GM12873 (cell line): ENCODE measurements at regions not wholly inside any gene's neighbourhood (a gene's known extent, or its start where the extent isn't known, plus 50 kb on each side); places are given as distances from the start of the nearest gene placed in this dataset.
A peak's percentile ranks its signal among the peaks of the same experiment; 100 is the strongest.

Source experiments
- TF ChIP-seq, protein P1 (sequence below): IDR thresholded peaks from 2 replicates; pipeline ENCODE4 v1.5.1; 2012; ENCODE audit warnings: low read depth, mild to moderate bottlenecking, moderate library complexity, low read length, control low read depth; ENCODE audit not compliant: insufficient read depth; ENCODE audit errors: missing control alignments

DNA sequence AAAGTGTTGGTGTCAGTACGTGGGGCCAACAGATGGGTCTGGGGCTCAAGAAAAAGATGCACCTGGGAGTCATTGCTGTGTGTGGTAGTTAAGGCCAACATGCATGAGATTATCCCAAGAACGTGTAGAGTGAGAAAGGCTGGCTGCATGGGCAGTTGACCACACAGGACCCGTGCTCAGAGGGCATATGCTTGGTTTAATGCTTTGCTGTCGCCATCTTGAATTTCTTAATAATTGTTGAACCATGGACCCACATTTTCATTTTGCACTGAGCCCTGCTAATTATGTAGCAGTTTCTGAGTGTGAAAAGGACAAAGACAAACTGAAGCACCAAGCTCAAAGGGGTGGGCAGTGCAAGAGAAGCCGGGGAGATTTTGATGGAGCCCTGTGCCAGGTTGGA is 148.1 kb downstream of the CYP26B1 start:
- TF ChIP-seq, protein P1, sequence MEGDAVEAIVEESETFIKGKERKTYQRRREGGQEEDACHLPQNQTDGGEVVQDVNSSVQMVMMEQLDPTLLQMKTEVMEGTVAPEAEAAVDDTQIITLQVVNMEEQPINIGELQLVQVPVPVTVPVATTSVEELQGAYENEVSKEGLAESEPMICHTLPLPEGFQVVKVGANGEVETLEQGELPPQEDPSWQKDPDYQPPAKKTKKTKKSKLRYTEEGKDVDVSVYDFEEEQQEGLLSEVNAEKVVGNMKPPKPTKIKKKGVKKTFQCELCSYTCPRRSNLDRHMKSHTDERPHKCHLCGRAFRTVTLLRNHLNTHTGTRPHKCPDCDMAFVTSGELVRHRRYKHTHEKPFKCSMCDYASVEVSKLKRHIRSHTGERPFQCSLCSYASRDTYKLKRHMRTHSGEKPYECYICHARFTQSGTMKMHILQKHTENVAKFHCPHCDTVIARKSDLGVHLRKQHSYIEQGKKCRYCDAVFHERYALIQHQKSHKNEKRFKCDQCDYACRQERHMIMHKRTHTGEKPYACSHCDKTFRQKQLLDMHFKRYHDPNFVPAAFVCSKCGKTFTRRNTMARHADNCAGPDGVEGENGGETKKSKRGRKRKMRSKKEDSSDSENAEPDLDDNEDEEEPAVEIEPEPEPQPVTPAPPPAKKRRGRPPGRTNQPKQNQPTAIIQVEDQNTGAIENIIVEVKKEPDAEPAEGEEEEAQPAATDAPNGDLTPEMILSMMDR: no peak

GRCh38 chr2:71997843-71998242 is 149.8 kb downstream of the CYP26B1 start:
- TF ChIP-seq, protein P1: no peak

GRCh38 chr2:71995067-71995665 is 152.5 kb downstream of the CYP26B1 start:
- TF ChIP-seq, protein P1: peak; percentile 10

DNA sequence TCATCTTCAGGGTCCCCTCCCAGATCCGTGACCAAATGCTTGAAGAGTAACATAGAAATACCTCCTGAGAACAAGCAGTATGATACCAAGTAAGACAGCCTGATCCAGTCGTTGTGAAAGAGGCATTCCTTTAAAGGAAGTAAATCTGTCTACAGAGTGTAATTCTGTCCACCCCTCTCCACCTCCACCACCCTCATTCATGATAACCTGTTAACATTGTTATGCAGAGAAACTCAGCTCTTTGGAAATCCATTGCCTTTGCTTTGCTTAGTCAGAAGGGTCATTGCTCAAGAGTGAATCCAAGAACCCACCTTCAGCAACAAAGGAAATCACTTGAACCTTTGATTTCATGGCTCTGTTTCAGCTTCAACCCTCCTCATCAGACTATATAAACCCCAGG is 155.6 kb downstream of the CYP26B1 start:
- TF ChIP-seq, protein P1: no peak

GRCh38 chr2:71991397-71991796 is 156.3 kb downstream of the CYP26B1 start:
- TF ChIP-seq, protein P1: no peak

GRCh38 chr2:71990826-71991225 is 156.8 kb downstream of the CYP26B1 start:
- TF ChIP-seq, protein P1: no peak

DNA sequence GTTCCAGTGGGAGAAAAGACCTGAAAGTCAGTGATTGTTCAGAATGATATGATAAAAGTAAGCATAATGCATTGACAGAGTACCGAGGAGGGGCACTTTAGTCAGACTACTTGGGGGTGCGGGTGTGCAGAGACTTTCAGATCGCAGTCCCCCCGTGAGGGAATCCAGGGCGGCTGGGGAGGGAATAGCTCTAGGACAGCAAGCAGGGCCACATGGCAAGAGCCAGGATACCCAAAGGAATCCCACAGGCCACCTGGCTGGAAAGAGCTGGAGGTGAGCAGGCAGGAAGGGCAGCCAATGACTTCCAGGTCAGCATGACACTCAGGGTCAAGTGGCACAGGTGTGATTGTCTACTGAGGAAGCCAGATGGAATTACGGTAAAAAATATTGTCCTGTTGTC is 157.5 kb downstream of the CYP26B1 start:
- TF ChIP-seq, protein P1: no peak
